ENCODE measurements at regions not wholly inside any gene's neighbourhood (a gene's known extent, or its start where the extent isn't known, plus 50 kb on each side); places are given as distances from the start of the nearest gene placed in this dataset.

DNA sequence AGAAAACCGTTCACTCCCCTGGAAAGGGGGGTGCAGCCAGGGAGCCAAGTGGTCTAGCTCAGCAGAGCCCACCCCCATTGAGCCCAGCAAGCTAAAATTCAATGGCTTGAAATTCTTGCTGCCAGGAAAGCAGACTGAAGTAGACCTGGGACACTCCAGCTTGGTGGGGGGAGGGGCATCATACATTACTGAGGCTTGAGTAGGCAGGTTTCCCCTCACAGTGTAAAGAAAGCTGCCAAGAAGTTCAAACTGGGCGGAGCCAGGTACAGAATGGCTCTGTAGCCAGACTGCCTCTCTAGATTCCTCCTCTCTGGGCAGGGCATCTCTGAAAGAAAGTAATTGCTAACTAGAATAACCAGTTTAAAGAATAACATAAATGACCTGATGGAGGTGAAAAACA is 372.3 kb upstream of the F9 start:
- CTCF ChIA-PET (ENCODE audit: partially characterized antibody), result interaction anchor here (0.7 kb wide), 1 partner anchor 32 kb away, joined by 3 read pairs; no protein-coding TSS in a partner anchor

More for the DNA sequence above, 372.3 kb upstream of the F9 start:
- no peaks in the 10 kb centered on the region for H3K9me3 ChIP-seq (ENCODE audit: insufficient read depth in 2 of 2, low read depth in 1 of 2, low read length in 1 of 2)
- no peak overlapping the region for H3K9ac ChIP-seq (replicated peaks in 1 of 4; ENCODE audit: extremely low read depth in 1 of 4, low read depth in 3 of 4, low read length in 3 of 4)
- no peak overlapping the region for H2BK20ac ChIP-seq (ENCODE audit: low read length)
- H3K4ac ChIP-seq (replicated peaks; ENCODE audit: insufficient read length, low read depth, low read length), result no peak overlapping the region
- no peak overlapping the region for H3K4me3 ChIP-seq (ENCODE audit: extremely low read depth in 1 of 4, insufficient read depth in 2 of 4, low read depth in 3 of 4, low read length in 4 of 4)
- no peak overlapping the region for H3K18ac ChIP-seq (ENCODE audit: extremely low read depth, low read length)
- H4K8ac ChIP-seq (ENCODE audit: extremely low read depth, insufficient read depth, low read length), result no peak overlapping the region
- no peaks in the 10 kb centered on the region for H3K4me1 ChIP-seq (replicated peaks in 1 of 4; ENCODE audit: control insufficient read depth in 3 of 4, insufficient read depth in 4 of 4, low read length in 3 of 4)
- no peak overlapping the region for H3K56ac ChIP-seq (replicated peaks; ENCODE audit: insufficient read length, low read depth, low read length)
- no peaks in the 10 kb centered on the region for H3K23me2 ChIP-seq (ENCODE audit: low read depth, low read length)
- FAIRE-seq (no peak), DNase-seq (ENCODE audit: low read depth in 1 of 2, low spot score in 2 of 2) (no peak)
- TF ChIP-seq ZNF274 (IDR thresholded peaks at IDR 0.05; ENCODE audit: borderline replicate concordance, extremely low read depth, low read length) (no peak), NRF1 (IDR thresholded peaks at IDR 0.05; ENCODE audit: low read depth, low read length) (no peak)
- H2AK5ac ChIP-seq (ENCODE audit: low read depth, low read length), result no peak overlapping the region
- no peaks in the 10 kb centered on the region for H3K27me3 ChIP-seq (replicated peaks in 1 of 4; ENCODE audit: control insufficient read depth in 3 of 4, extremely low read depth in 1 of 4, insufficient read depth in 3 of 4, low read length in 3 of 4)
- no peaks in the 10 kb centered on the region for H3K79me1 ChIP-seq (ENCODE audit: low read depth, low read length)
- H3K27ac ChIP-seq (ENCODE audit: low read depth, low read length), result no peak overlapping the region
- H3K23ac ChIP-seq (ENCODE audit: insufficient read length), result no peak overlapping the region
- H4K5ac ChIP-seq (ENCODE audit: insufficient read length, low read depth, low read length), result no peak overlapping the region
- H2BK15ac ChIP-seq (ENCODE audit: low read length), result no peak overlapping the region
- WGBS, 2 experiments (ENCODE audit: extremely low coverage in 1 of 2, insufficient coverage in 1 of 2, insufficient read length in 1 of 2, insufficient replicate concordance in 2 of 2, low coverage in 1 of 2, low lambda C conversion rate in 2 of 2, missing lambda C conversion rate in 1 of 2), result 100% methylated on average over 1 of the region's 2 CpGs; no CpG with 5 or more reads in 1 of the 2 experiments
- no peak overlapping the region for H4K91ac ChIP-seq (replicated peaks; ENCODE audit: insufficient read length, low read length)
- POLR2A ChIA-PET (ENCODE audit: partially characterized antibody), result no interaction called here
- H3K36me3 ChIP-seq (ENCODE audit: control insufficient read depth in 2 of 4, insufficient read depth in 4 of 4, low read length in 3 of 4), result no peaks in the 10 kb centered on the region
- no peak overlapping the region for H2BK5ac ChIP-seq (ENCODE audit: low read depth, low read length)
- H3K79me2 ChIP-seq (ENCODE audit: control insufficient read depth in 1 of 2, insufficient read depth in 2 of 2, low read length in 2 of 2), result no peaks in the 10 kb centered on the region
- H4K20me1 ChIP-seq (replicated peaks in 1 of 2; ENCODE audit: control insufficient read depth in 1 of 2, insufficient read depth in 2 of 2, low read length in 2 of 2), result no peaks in the 10 kb centered on the region
- no peak overlapping the region for H2BK120ac ChIP-seq (replicated peaks; ENCODE audit: low read depth, low read length)
- no peak overlapping the region for H3K14ac ChIP-seq (ENCODE audit: insufficient read length)
- no peak overlapping the region for H2BK12ac ChIP-seq (ENCODE audit: low read depth, low read length)
- H3K4me2 ChIP-seq (ENCODE audit: insufficient read depth in 1 of 2, low read depth in 2 of 2, low read length in 2 of 2), result no peak overlapping the region
- no peak overlapping the region for H2AFZ ChIP-seq (ENCODE audit: low read length)
